ENCODE measurements at regions not wholly inside any gene's neighbourhood (a gene's known extent, or its start where the extent isn't known, plus 50 kb on each side); places are given as distances from the start of the nearest gene placed in this dataset.

DNA sequence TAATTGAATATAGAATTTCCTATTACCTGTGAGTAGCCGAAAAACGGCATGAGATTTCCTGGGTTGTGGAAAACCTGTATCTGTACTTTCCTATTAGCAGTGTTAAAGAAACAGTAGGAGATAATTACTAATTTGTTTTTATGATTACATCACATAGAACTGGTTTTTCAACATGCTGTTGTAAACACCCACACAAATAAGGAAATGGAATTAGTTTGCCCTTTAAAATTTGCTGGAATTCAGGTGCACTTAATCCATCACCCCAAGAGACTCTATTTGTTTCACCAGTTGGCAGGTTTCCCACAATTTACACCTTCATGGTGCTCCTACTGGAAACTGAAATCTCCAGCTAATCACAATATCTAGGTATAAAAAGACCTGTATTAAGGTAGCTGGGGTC is 274.1 kb upstream of the SLC8A1 start:
- no peak overlapping the region for H3K27ac ChIP-seq
- no peaks in the 10 kb centered on the region for H3K36me3 ChIP-seq
- TF ChIP-seq, protein P1, sequence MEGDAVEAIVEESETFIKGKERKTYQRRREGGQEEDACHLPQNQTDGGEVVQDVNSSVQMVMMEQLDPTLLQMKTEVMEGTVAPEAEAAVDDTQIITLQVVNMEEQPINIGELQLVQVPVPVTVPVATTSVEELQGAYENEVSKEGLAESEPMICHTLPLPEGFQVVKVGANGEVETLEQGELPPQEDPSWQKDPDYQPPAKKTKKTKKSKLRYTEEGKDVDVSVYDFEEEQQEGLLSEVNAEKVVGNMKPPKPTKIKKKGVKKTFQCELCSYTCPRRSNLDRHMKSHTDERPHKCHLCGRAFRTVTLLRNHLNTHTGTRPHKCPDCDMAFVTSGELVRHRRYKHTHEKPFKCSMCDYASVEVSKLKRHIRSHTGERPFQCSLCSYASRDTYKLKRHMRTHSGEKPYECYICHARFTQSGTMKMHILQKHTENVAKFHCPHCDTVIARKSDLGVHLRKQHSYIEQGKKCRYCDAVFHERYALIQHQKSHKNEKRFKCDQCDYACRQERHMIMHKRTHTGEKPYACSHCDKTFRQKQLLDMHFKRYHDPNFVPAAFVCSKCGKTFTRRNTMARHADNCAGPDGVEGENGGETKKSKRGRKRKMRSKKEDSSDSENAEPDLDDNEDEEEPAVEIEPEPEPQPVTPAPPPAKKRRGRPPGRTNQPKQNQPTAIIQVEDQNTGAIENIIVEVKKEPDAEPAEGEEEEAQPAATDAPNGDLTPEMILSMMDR (IDR thresholded peaks at IDR 0.05): no peak
- TF ChIP-seq POLR2A (IDR thresholded peaks at IDR 0.05): no peak
- H3K4me3 ChIP-seq (replicated peaks in 1 of 3): no peak overlapping the region
- H3K9me3 ChIP-seq: no peaks in the 10 kb centered on the region
- intact Hi-C loops (cut with DNase I): no loop called here
- no peak for DNase-seq
- H3K4me1 ChIP-seq: no peaks in the 10 kb centered on the region
- H3K27me3 ChIP-seq: no peaks in the 10 kb centered on the region
- WGBS, 2 donors: 88 to 90% methylated on average over 2 of the region's 2 CpGs

DNA sequence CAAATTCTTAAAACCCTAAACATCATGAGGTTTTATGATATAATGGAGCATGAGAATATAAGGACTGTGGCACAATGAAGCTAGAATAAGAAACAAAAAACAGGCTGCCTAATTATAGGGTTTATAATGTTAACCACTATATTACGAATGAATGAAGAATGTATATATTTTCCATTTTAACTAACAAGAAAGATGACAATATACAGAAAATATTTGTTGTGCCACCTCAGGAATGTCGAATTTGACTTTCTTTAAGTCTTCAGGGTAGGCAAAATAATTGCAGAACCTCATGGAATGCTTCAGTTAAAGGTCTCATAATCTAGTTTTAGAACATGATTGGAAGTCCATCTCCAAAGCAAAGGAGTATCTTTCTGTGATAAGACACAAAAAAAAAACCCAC is 282.9 kb upstream of the SLC8A1 start:
- WGBS, 2 donors: 87 to 90% methylated on average over 2 of the region's 2 CpGs

DNA sequence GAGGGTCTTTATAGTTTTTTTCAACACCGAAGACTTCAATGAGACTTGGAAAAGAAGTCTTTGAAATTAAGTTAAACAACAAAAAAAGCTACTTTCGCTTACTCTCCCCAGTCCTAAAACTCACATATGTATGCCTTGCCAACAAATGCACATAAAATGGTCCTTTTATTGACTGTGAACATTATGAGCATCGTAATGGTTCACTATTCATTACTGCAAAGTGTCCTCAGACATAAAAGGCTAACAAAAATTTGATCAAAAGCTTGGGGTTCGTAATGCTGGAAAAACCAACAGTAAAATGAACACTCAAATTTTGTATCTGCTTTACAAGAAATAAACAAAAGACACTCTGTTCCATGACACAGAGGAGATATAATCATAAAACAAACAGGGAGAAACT is 285.3 kb upstream of the SLC8A1 start:
- no peaks in the 10 kb centered on the region for H3K27me3 ChIP-seq
- intact Hi-C loops (cut with DNase I): no loop called here
- no peaks in the 10 kb centered on the region for H3K9me3 ChIP-seq
- DNase-seq: no peak
- WGBS, 2 donors: 94 to 97% methylated on average over 4 of the region's 4 CpGs
- H3K4me1 ChIP-seq: no peaks in the 10 kb centered on the region
- no peaks in the 10 kb centered on the region for H3K36me3 ChIP-seq
- no peak overlapping the region for H3K27ac ChIP-seq
- H3K4me3 ChIP-seq (replicated peaks in 1 of 3): no peak overlapping the region
- TF ChIP-seq, protein P1 (IDR thresholded peaks at IDR 0.05): no peak
- TF ChIP-seq POLR2A (IDR thresholded peaks at IDR 0.05): no peak

More for the DNA sequence above, 282.9 kb upstream of the SLC8A1 start:
- Histone ChIP-seq H3K4me3 (replicated peaks in 1 of 3) (no peak overlapping the region), H3K27ac (no peak overlapping the region), H3K27me3 (no peaks in the 10 kb centered on the region), H3K4me1 (no peaks in the 10 kb centered on the region), H3K9me3 (no peaks in the 10 kb centered on the region), H3K36me3 (no peaks in the 10 kb centered on the region)
- TF ChIP-seq, protein P1 (IDR thresholded peaks at IDR 0.05): no peak
- TF ChIP-seq POLR2A (IDR thresholded peaks at IDR 0.05): no peak
- DNase-seq: no peak
- intact Hi-C loops (cut with DNase I): no loop called here

DNA sequence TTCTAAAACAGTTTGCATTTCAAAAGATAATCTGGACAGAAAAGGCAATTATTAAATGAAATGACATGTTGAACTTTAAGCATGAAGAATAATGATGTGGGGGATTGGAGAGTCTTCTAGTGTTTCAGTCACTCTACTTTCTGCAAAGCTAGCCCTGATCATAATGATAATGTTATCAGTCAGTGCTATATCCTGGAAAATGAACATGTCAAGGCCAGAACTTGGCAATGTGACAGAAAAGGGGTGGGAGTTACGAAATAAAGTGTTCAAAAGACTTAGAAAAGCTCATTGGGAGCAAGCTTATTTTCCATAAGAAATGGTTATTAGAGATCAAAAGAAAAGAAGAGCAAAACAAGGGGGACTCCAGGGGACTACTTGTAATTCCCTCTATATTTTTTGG is 288.5 kb upstream of the SLC8A1 start:
- Histone ChIP-seq H3K36me3 (no peaks in the 10 kb centered on the region), H3K4me3 (replicated peaks in 1 of 3) (no peak overlapping the region), H3K9me3 (no peaks in the 10 kb centered on the region), H3K4me1 (no peaks in the 10 kb centered on the region), H3K27ac (no peak overlapping the region), H3K27me3 (no peaks in the 10 kb centered on the region)
- 75 to 87% methylated on average over 1 of the region's 1 CpG for WGBS, 2 donors
- intact Hi-C loops (cut with DNase I): no loop called here
- TF ChIP-seq, protein P1 (IDR thresholded peaks at IDR 0.05): no peak
- no peak for TF ChIP-seq POLR2A (IDR thresholded peaks at IDR 0.05)
- no peak for DNase-seq

DNA sequence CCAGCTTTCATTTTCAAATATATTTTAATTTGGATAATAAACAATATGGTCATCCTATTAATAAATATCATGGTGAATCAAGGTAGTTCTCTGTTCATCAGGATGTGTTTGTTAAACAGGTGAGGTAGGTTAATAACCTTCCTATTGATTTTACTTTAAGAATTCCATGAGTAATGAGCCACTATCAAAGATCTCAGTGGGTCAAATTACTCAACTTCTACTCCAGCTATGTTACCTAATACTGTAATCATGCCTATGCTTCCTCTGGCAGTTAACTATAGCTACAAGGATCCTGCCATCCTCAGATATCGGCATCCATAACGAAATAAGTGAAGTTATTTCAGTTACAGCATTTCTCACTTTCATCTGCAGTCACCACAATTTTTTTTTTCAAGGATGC is 289.6 kb upstream of the SLC8A1 start:
- Histone ChIP-seq H3K27me3 (no peaks in the 10 kb centered on the region), H3K9me3 (no peaks in the 10 kb centered on the region), H3K4me1 (no peaks in the 10 kb centered on the region), H3K4me3 (replicated peaks in 1 of 3) (no peak overlapping the region), H3K27ac (no peak overlapping the region), H3K36me3 (no peaks in the 10 kb centered on the region)
- 94 to 96% methylated on average over 2 of the region's 2 CpGs for WGBS, 2 donors
- DNase-seq: no peak
- TF ChIP-seq, protein P1 (IDR thresholded peaks at IDR 0.05): no peak
- no peak for TF ChIP-seq POLR2A (IDR thresholded peaks at IDR 0.05)
- intact Hi-C loops (cut with DNase I): no loop called here

Measured in thyroid gland (tissue), 4 donors.